ENCODE measurements at regions not wholly inside any gene's neighbourhood (a gene's known extent, or its start where the extent isn't known, plus 50 kb on each side); places are given as distances from the start of the nearest gene placed in this dataset.

DNA sequence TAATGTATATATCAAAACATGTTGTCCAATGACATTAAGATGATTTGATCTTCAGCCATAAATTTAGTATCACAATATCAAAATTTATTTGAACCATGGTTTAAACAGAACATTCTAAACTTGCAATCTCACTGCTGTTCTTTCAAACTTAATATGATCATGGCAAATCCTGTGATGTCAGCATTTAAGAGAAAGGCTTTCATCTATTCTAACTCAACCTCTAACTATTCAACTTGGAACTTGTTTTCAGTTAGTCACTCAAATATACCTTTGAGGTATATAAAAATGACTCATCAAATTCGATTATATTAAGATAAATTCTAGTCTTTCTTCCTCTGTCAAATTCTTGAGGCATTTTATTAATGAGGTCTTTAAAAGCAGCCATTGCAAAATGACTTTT lies 747.0 kb upstream of the FLRT2 start:
- no peak for DNase-seq (ENCODE audit: low spot score)

DNA sequence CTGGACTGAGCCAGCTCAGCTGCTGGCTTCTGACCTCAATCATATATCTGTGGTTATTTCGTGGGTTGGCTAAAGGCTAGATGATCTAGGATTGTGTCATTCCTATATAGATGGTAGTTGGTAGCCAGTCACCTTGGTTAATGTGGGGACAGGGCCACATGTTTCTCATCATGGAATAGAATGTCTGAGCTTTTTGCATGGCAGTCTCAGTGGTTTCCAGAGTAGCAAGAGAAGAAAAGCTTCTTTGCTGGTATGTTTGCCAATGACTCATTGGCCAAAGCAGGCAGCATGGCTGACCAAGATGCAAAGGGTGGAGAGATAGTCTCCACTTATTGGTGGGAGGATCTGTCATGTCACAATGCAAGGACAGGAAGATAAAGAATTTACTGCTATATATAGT lies 746.4 kb upstream of the FLRT2 start:
- no peak for DNase-seq (ENCODE audit: low spot score)

DNA sequence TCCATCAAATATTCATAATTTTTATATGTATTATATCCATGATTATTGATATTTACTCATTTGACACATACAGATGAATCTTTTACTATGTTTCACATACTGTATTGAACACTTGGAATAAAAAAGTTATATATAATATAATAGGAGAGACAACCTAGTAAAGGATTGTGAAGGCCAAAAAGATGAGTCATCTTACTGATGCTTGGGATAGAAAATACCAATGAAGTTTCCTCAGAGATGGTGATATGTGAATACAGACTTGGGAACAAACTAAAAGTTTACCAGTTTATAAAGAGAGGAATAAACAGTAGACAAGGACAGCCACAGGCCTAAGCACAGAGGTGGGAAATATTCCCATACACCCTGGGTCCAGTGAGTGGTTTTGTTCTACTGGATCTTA lies 743.9 kb upstream of the FLRT2 start:
- no peak for DNase-seq (ENCODE audit: low spot score)

DNA sequence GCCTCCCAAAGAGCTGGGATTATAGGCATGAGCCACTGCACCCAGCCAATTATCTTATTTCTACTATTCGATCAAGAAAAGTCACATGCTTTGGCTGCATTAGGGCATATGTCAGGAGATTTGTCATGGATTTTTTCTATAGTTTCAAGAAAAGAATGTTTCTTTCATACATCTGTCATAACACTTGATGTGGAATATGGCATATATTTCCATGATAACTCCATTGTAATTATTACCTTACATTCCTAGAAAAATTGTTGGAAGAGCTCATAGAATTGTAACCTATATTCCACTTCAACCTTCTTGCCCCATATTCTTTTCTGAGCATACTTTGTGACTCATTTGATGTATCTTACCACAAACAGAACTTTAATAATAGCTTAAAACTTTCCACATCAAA lies 740.9 kb upstream of the FLRT2 start:
- no peak for DNase-seq (ENCODE audit: low spot score)

DNA sequence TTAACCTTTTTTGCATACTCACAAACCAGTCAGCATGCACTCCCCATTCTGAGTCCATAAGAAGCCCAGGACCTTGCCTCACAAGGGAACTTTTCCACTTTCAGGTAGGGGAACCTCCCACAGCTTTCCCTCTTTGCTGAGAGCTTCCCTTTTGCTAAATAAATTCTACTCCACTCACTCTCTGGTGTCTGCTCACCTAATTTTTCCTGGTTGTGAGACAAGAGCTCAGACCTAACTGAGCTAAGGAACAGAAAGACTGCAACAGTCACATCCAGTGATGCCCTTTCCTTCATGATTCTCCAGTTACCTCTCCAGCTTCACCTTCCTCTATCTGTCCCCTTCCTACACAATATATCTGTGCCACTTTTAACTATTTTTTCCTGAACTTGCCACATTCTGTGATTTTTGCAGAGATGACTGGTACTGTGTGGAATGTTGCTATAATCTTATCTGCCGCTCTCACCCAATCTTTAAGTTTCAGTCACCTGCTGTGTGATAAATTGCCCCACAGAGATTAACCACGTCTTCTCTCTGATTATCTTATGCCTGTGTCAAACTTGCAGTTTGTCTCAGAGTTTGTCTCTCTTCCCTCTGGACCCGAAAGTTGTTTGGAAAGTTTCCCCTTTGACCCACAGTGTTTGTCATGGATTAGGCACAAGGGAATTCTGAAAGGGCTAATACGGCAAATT lies 737.1 kb upstream of the FLRT2 start:
- no peak for DNase-seq (ENCODE audit: low spot score)

DNA sequence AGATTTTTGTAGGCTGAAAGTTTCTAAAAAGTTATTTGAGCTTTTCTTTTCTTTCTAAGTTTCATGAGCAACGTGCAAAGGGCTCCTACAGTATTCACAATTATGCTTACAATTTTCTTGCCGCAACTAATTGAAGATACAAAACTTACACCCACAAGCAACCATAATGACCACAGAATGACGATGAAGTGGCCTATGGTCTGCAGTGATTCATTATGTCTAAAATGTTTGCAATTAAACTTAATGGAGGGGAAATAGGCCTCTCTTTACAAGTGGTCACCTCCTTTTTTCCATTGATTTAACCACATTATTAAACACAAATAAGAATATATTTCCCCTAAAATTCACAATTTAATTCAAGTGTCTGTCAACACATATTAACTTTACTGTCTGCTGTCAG lies 732.6 kb upstream of the FLRT2 start:
- no peak for DNase-seq (ENCODE audit: low spot score)

DNA sequence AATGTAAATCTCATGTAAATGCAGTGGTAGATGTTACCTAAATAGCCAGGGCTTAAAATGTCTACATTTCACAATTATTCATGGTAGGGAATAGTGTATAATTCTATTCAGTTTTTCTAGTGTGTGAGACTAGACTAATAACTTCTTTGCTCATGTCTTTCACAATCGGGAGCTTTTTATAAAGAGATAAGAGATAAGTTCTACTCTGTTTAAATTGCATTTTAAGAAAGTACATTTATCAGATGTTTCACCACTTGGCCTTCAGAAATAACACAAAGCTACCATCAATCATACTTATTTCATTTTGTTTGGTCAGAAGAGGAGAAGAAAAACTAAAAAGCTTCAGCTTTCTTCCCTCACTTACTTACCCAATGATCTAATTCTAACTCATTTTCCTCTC lies 725.5 kb upstream of the FLRT2 start:
- DNase-seq (ENCODE audit: low spot score) = no peak

DNA sequence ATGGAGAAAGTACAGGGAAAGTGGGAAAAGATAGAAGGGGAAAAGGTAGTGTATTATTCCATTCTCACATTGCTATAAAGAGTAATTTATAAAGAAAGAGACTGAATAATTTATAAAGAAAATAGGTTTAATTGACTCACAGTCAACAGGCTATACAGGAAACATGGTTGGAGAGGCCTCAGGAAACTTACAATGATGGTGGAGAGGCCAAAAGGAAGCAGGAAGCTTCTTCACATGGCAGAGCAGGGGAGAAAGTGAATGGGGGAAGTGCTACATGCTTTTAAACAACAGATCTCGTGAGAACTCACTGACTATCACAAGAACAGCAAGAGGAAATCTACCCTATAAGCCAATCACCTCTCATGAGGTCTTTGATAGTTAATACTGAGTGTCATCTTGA lies 725.0 kb upstream of the FLRT2 start:
- no peak for DNase-seq (ENCODE audit: low spot score)

DNA sequence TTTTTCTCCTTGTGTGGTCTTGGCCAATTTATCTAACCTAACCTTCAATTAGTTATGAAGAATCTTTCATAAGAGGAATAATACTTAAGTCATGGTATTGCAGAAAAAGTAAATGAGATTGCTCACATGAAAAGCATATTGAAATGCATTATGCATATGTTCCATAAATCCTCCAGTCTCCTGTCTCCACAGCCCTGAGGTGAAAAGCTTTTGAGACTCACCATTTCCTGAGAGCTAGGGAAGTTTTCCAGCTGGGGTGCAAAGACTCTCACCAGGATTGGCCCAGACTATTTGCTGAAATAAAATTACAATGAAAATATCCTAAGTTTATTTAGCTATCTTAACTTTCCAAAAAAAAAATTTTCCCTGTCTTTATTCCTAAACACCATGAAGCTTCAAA lies 723.8 kb upstream of the FLRT2 start:
- DNase-seq (ENCODE audit: low spot score) = no peak

DNA sequence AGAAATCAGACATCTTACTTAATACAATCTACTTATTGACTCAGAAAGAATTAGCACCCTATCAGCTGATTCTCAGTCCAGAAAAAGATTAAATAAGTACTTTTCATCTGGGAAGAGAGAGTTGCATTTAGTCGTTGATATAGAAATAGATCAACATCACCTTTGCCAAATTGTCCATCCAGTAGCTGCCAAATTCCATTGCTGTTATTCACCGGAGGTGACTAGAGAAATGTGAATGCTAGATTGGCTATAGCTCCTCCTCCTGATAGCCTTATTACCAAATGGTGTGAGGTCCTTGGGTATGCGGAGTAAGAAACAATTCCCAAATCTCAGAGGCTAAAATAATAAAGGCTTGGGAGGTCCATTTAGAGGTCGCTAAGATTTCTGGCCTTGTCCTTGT lies 723.3 kb upstream of the FLRT2 start:
- no peak for DNase-seq (ENCODE audit: low spot score)

DNA sequence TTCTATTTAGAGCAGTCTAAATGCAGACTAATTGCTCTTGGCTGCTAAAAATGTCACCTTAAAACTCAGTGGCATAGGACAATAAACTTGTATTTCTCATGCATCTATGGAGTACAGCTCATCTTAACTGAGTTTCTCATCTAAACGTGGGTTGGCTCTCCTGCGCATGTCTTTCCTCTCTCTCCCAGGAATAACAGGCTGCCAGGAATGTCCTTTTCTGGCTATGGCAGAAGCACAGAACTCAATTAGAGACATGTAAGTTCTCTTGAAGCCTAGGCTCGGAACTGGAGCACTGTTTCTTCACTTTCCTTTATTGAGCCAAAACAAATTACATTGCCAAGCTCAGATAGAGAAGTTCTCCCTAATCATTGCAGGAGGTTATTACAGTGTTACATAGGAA lies 722.3 kb upstream of the FLRT2 start:
- no peak for DNase-seq (ENCODE audit: low spot score)

DNA sequence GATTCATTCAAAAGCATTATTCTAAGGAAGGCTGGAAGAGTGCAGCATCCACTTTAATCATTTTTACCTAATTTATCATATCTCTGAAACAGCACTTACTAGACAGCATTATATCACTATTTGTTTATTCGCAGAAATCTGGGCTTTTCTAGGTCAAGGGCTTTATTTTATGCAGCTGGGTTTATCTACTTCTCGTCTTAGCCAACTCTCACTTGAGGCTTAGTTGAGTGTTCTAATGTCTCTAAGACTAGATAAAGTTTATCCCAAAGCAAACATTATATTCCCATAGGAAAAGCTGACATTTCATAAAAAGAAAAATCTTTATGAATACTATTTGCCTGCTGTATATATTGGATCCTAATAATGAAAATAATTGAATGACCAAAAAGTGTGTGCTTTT lies 720.8 kb upstream of the FLRT2 start:
- DNase-seq (ENCODE audit: low spot score) = no peak

DNA sequence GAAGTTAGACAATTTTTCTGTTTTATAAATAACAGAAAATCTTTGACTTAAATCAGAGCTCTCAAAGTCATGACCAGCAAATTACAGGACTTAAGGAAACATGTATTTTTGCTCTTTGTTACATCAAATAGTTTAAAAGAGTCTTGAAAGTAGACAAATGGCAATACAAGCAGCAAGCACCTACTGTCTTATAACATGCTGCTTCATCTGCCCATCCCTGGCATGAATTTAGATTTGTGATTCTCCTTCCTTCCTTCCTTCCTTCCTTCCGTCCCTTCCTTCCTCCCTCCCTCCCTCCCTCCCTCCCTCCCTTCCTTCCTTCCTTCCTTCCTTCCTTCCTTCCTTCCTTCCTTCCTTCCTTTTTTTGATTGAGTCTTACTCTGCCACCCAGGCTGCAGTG lies 715.6 kb upstream of the FLRT2 start:
- DNase-seq (ENCODE audit: low spot score) = no peak

DNA sequence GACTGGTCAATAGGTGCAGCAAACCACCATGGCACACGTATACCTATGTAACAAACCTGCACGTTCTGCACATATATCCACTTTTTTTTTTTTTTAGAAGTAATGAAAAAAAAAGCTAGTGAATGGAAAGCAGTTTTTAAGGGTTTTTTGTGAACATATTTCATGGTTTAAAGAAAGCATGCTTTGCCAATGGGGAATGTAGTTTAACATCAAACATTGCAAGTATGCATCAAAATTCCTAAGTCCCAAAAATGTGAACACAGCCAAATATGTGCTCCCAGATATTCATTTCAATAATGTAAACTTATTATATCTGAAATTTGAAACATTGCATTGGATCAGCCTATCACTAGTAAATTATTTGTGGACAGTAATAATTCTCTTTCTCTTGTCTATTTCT lies 710.4 kb upstream of the FLRT2 start:
- DNase-seq (ENCODE audit: low spot score) = no peak

DNA sequence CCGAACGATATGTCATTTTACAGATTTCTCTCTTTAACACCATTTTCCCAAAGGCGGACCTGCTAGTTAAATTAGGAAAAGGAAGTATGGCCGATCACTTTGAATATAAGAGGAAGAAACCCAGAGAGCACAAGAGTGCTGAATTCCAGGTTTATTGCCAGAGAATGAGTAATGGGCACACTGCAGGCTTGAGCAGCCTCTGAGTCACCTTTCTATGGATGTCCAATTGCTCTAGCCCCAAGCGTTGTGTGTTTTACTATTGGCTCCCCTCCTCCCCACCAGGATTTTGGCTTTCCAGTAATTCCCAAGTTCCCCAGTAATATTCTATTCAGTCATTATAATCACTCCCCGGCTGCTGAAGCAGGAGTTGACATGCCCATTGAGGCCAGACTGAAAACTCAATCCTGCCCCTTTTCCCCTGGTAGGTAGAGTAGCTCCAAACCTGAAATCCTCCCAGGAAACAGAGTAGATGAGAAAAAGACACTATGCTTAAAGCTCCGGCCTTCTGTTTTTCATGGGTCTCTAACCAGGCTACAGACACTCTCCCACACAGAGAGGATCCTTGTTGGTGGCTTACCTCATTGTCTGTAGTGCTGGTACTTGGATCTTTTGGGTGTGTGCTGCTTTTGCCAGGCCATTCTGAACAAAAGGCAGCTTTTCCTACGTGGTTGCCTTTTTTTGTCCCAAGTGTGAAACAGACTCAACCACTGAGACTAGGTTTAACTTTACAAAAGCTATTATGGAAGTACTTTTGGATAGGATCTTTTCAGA lies 704.3 kb upstream of the FLRT2 start:
- DNase-seq (ENCODE audit: low spot score) = no peak

DNA sequence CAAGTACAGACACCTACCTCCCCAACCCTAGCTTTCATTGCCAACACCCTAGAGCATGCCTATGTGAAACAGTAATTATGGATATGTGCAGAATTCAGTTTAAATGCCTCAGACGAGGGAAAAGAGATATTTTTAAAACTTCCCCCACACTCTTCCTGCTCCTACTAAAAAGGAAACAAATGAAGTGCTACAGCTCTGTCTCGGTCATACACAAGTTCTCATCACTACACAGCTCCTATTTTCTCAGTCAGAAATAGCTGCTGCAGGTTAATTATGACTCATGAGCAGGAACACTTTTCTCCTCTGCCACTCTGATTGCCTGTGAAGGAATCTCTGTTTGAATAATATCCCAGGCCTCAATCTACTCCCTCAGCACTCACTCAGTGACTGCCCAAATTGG lies 703.6 kb upstream of the FLRT2 start:
- no peak for DNase-seq (ENCODE audit: low spot score)

DNA sequence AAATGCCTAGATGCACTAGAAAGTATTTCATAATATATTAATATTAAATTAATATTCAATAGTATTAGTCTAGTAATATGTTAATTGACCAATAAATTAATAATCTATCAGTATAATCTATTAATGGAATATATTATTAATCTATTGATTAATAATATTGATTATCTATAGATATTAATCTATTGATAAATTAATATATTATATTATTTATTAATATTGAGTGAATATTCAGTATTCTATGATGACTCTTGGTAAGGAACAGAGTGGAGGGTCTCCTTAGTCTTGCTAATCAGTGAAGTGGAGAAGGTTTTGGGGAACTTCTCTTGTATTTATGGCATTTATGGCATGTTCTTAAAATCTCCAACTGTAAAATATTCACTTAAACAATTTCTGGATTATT lies 679.3 kb upstream of the FLRT2 start:
- no peak for DNase-seq (ENCODE audit: low spot score)

DNA sequence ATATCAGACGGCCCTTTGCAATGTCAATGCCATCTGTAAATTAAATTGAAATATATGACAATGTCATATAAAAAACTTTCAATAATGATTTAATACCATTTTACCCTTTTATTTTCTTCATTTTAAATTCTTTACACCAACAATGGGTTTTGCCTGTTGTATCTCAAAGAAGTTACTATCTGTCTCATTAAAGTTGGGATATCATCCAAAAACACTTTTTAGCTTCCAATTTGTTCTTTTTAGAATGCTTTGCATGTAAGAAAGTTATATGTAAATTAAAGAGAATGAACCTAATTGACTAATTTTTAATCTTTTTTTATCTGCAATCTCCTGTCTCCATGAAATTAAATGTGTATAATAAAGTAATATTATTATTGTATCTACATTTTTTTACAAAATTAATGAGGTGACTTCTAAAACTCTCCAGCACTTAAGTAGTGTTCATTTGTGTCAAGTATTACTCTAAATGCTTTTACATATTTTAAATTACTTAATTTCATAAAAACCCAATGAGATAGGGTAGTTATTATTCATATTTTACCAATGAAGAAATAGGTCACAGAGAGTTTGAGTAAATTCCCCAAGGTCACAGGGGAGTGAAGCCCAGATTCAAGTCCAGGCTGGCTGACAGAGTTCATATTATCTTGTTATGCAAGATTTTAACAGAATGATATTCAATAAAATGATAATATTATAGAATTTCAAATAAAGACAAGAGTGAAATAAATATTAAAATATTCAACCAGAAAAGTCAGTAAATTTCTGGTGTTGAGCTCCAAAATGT lies 673.0 kb upstream of the FLRT2 start:
- no peak for DNase-seq (ENCODE audit: low spot score)

DNA sequence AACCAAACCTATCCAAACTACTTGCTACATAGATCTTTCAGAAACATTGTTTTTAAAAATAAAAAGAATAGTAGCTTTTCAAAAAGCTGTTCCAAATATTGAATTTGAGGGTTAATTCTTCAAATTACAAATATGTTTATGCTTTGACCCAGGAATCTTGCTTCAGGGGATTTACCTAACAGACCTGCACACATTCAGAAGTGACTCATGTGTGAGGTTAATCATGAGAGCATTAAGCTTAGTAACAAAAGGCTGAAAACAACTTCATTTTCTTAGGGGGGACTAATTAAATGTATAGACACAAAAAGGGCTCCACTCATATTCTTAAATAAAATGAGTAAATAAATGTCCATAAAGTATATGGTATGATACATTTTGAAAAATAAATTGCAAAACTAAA lies 672.4 kb upstream of the FLRT2 start:
- DNase-seq (ENCODE audit: low spot score) = no peak

DNA sequence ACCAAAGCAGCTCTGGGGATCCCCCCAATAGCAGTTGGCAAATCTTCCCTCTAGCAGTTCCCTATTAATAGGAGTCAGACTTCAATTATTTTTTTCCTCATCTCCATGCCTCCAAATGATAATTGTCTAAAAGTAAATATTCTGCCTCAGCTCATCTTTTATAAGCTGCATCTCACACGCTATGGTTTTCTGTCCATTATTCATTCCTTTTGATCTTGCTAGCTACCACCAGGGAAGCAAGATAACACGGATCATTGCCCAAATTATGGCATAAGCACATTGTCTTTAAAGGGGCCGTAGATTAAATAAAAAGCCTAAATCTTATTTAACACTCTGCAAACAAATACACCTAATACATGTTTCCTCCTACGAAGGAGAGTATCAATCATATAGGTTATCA lies 670.8 kb upstream of the FLRT2 start:
- no peak for DNase-seq (ENCODE audit: low spot score)

DNA sequence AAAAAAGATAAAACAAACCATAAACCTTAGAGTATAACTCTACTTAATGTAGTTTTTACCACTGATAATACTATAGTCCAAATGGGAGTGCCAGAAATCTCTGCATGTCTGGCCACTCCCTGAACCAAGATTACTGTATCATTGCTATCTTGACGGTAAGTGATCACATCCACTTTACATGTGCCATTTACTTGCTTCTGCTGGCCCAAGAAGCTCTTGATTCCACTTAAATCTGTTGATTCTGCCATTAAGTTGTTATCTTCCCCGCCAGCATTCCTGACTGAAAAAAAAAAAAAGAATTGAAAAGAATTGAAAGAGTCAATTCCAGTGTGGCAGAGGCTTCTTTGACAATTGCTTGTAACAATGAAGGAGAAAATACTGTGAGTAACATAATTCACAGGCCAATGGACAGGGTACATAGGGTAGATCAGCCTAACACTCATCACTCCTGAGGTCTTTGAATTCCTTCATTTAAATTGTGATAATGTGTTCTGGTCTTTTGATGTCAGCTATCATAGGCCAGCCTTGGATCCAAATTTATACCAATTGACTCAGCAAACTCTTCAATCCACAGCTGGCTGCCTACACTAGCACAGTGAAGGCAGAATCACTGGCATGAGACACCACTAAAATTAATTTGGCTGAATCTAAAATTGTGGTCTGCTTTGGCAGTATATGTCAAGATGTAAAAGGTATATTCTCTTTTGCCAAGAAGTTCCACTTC lies 665.2 kb upstream of the FLRT2 start:
- no peak for DNase-seq (ENCODE audit: low spot score)

DNA sequence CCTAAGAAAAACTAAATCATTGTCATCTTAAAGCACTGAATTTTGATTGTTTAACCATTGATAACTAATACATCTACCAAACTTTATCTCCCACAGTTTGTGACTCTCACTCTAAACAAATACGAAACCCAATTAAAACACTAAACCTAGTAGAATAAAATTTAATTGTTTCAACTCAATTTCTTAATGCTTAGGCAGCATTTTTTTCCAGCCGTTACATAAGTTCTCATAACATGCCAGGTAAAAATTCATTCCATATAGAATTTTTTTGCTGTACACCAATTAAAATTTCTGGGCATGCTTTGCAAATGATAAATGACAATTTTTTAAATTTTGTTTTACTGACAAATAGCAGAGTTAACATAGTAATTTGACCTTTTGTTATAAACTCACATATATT lies 658.2 kb upstream of the FLRT2 start:
- DNase-seq (ENCODE audit: low spot score) = no peak

DNA sequence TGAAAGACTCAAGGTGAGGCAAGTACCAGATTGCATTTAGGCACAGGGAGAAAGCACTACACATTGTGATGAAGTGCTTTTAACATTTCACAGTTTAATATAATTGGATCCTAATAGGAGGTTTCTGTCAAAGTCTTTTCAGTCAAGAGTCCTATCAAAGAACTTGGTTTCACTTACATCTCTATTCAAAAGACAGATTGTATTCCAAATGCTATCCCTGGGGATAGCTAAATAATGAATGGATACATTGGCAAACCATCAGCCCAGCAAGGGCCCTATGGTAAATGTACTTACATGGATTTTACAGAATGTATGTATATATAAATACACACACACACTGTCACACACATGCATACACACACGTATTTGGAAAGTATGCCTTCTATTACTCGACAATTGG lies 655.5 kb upstream of the FLRT2 start:
- no peak for DNase-seq (ENCODE audit: low spot score)
